DOHH2 (cell line): ENCODE measurements at regions not wholly inside any gene's neighbourhood (a gene's known extent, or its start where the extent isn't known, plus 50 kb on each side); places are given as distances from the start of the nearest gene placed in this dataset.

Experiments used
- H3F3A ChIP-seq: fragments of 200-600 bp; sonication (generic), shearing (Covaris generic); 2 replicates; pipeline ENCODE4 v1.6.0; 2016; ENCODE audit warnings: antibody characterized with exemption, mild to moderate bottlenecking; ENCODE audit not compliant: control insufficient read depth, insufficient read depth
- H3K27ac ChIP-seq: fragments of 200-600 bp; sonication (generic); 2 replicates; pipeline ENCODE4 v1.5.1; 2014; ENCODE audit warnings: low read depth, mild to moderate bottlenecking, low read length, moderate library complexity
- H3K27me3 ChIP-seq: fragments of 200-600 bp; sonication (generic); 2 replicates; pipeline ENCODE4 v1.6.1; 2014; ENCODE audit warnings: mild to moderate bottlenecking, low read length, mixed read lengths; ENCODE audit not compliant: control insufficient read depth
- H3K36me3 ChIP-seq: fragments of 200-600 bp; sonication (generic); 2 replicates; pipeline ENCODE4 v1.6.1; 2014; ENCODE audit warnings: mild to moderate bottlenecking, low read length, moderate library complexity, mixed read lengths; ENCODE audit not compliant: control insufficient read depth
- H3K4me1 ChIP-seq: fragments of 200-600 bp; sonication (generic); 2 replicates; pipeline ENCODE4 v1.6.1; 2014; ENCODE audit warnings: mild to moderate bottlenecking, low read length, mixed read lengths; ENCODE audit not compliant: control insufficient read depth
- H3K4me2 ChIP-seq: fragments of 200-600 bp; sonication (generic); 2 replicates; pipeline ENCODE4 v1.6.0; 2014; ENCODE audit warnings: mild to moderate bottlenecking, low read length, moderate library complexity
- H3K4me3 ChIP-seq: fragments of 200-600 bp; sonication (generic); 2 replicates; pipeline ENCODE4 v1.5.1; 2014; ENCODE audit warnings: mild to moderate bottlenecking, low read length, mixed read lengths
- H3K79me2 ChIP-seq: fragments of 200-600 bp; sonication (generic); 2 replicates; pipeline ENCODE4 v1.6.1; 2014; ENCODE audit warnings: mild to moderate bottlenecking, low read length, mixed read lengths; ENCODE audit not compliant: control insufficient read depth
- H3K9me2 ChIP-seq: fragments of 200-600 bp; sonication (generic); replicated peaks from 2 replicates; pipeline ENCODE4 v1.6.1; 2014; ENCODE audit warnings: mild to moderate bottlenecking, low read length, mixed read lengths; ENCODE audit not compliant: control insufficient read depth
- H3K9me3 ChIP-seq: fragments of 200-600 bp; sonication (generic); 2 replicates; pipeline ENCODE4 v1.6.1; 2014; ENCODE audit warnings: antibody characterized with exemption, low read length, mixed read lengths; ENCODE audit not compliant: control insufficient read depth, insufficient read depth
- H4K20me1 ChIP-seq: fragments of 200-600 bp; sonication (generic); 2 replicates; pipeline ENCODE4 v1.6.0; 2014; ENCODE audit warnings: low read depth, mild to moderate bottlenecking, antibody characterized with exemption, low read length, moderate library complexity; ENCODE audit not compliant: control insufficient read depth, insufficient read depth
- EZH2phosphoT487 ChIP-seq: fragments of 200-600 bp; sonication (generic); IDR thresholded peaks from 2 replicates; pipeline ENCODE4 v1.6.1; 2017; ENCODE audit warnings: borderline replicate concordance, mild to moderate bottlenecking, antibody characterized with exemption, low read length, moderate library complexity, mixed read lengths
- TF ChIP-seq, protein P1 (sequence below): fragments of 200-600 bp; sonication (generic); IDR thresholded peaks from one replicate; pipeline ENCODE4 v1.5.1; 2014; ENCODE audit warnings: antibody characterized with exemption, mild to moderate bottlenecking, low read depth, low read length; ENCODE audit not compliant: poor library complexity, severe bottlenecking

DNA sequence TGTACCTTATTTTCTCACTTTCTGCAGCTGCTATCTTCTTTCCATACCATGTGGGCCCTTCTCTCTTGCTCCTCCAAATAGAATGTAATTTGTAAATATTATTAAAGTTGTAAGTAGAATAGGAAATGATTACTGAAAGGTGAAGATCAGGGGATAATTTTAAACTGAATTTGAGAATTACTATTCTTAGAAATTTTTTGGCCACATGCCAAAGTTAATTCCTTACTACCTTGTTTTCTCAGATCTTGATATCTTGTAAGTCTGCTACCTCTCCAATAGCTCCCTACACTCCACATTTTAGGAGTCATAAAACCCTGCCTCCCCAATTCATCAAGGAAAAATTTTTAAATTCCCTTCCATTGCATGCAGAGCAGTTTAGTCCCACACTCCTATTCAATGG is 442.7 kb downstream of the SATB2 start:
- Histone ChIP-seq H3K4me1 (no peaks in the 10 kb centered on the region), H3K9me2 (no peaks in the 10 kb centered on the region), H3K36me3 (no peaks in the 10 kb centered on the region), H4K20me1 (no peaks in the 10 kb centered on the region), H3F3A (no peaks in the 10 kb centered on the region), H3K27ac (no peak overlapping the region), H3K9me3 (peaks cover 5% of the 10 kb centered on the region), H3K4me3 (no peak overlapping the region), H3K79me2 (no peaks in the 10 kb centered on the region), H3K27me3 (no peaks in the 10 kb centered on the region), H3K4me2 (no peak overlapping the region)
- TF ChIP-seq, protein P1, sequence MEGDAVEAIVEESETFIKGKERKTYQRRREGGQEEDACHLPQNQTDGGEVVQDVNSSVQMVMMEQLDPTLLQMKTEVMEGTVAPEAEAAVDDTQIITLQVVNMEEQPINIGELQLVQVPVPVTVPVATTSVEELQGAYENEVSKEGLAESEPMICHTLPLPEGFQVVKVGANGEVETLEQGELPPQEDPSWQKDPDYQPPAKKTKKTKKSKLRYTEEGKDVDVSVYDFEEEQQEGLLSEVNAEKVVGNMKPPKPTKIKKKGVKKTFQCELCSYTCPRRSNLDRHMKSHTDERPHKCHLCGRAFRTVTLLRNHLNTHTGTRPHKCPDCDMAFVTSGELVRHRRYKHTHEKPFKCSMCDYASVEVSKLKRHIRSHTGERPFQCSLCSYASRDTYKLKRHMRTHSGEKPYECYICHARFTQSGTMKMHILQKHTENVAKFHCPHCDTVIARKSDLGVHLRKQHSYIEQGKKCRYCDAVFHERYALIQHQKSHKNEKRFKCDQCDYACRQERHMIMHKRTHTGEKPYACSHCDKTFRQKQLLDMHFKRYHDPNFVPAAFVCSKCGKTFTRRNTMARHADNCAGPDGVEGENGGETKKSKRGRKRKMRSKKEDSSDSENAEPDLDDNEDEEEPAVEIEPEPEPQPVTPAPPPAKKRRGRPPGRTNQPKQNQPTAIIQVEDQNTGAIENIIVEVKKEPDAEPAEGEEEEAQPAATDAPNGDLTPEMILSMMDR = no peak
- TF ChIP-seq EZH2phosphoT487 = no peak

DNA sequence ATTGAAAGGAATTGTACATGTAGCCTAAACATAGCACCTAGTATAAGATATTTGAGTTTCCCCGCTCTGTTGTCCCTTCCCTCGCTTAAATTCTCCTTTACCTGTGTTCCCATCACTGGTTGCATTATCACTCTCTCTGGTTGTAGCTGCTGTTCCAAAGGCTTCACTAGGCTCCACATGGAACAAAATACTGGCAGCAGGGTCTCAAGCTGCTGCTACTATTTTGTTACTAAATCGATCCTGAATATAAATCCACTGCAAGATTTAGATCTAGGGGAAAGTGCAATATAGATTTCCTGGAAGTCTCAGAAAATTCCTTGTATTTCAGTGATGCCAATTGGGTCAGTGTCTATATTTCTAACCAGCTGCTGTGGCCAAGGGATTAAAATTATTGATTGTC is 443.5 kb downstream of the SATB2 start:
- no peak overlapping the region for H3K4me2 ChIP-seq
- no peak overlapping the region for H3K4me3 ChIP-seq
- H3K79me2 ChIP-seq = no peaks in the 10 kb centered on the region
- H3K9me2 ChIP-seq = no peaks in the 10 kb centered on the region
- no peaks in the 10 kb centered on the region for H3K27me3 ChIP-seq
- H3F3A ChIP-seq = no peaks in the 10 kb centered on the region
- H3K36me3 ChIP-seq = no peaks in the 10 kb centered on the region
- no peaks in the 10 kb centered on the region for H3K4me1 ChIP-seq
- H3K9me3 ChIP-seq = peaks cover 5% of the 10 kb centered on the region
- H3K27ac ChIP-seq = no peak overlapping the region
- TF ChIP-seq, protein P1 = no peak
- TF ChIP-seq EZH2phosphoT487 = no peak
- H4K20me1 ChIP-seq = no peaks in the 10 kb centered on the region

DNA sequence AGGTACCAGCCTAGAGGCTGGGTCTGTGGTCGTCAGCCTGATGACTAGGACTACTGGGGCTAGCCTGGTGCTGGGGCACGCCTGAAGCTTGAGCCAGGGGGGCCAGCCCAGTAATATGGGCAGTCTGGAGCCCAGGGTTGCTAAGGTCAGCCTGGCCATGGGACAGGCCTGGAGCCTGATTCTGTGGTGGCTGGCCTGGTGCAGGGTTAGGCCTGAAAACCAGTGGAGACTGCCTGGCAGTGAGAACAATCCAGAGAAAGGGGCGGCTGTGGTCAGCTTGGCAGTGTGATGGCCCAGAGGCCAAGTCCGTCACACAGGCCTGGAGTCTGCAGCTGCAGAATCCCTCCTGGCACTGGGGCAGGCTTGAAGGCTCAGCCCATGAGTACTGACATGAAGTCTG is 445.8 kb downstream of the SATB2 start:
- Histone ChIP-seq H3K27me3 (no peaks in the 10 kb centered on the region), H3K27ac (no peak overlapping the region), H3K4me3 (no peak overlapping the region), H3K9me2 (no peaks in the 10 kb centered on the region), H3F3A (no peaks in the 10 kb centered on the region), H3K9me3 (peaks cover 5% of the 10 kb centered on the region), H3K4me2 (no peak overlapping the region), H4K20me1 (no peaks in the 10 kb centered on the region), H3K36me3 (no peaks in the 10 kb centered on the region), H3K79me2 (no peaks in the 10 kb centered on the region), H3K4me1 (no peaks in the 10 kb centered on the region)
- no peak for TF ChIP-seq EZH2phosphoT487
- TF ChIP-seq, protein P1 = no peak

DNA sequence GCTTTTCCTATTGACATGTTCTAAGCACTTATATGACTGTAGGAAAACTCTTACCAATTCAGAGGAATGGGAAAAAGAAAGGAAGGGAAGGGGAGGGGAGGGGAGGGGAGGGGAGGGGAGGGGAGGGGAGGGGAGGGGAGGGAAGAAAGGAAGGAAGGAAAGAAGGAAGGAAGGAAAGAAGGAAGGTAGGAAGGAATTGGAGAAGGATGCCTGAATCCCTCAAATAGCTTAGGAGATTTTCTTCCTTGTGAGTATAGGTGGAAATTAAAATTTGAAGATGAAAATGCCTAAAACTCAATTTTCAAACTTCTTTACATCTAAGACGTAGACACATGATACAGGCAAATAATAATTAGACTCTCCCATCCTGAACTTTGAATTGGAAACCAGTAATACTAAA is 463.1 kb downstream of the SATB2 start:
- Histone ChIP-seq H4K20me1 (no peaks in the 10 kb centered on the region), H3K79me2 (no peaks in the 10 kb centered on the region), H3K9me3 (no peaks in the 10 kb centered on the region), H3K36me3 (no peaks in the 10 kb centered on the region), H3K27ac (no peak overlapping the region), H3K4me1 (no peaks in the 10 kb centered on the region), H3K4me2 (no peak overlapping the region), H3F3A (no peaks in the 10 kb centered on the region), H3K27me3 (no peaks in the 10 kb centered on the region), H3K9me2 (no peaks in the 10 kb centered on the region), H3K4me3 (no peak overlapping the region)
- TF ChIP-seq, protein P1 = no peak
- no peak for TF ChIP-seq EZH2phosphoT487
